ENCODE measurements at regions not wholly inside any gene's neighbourhood (a gene's known extent, or its start where the extent isn't known, plus 50 kb on each side); places are given as distances from the start of the nearest gene placed in this dataset.
"Not testable (repeated sequence)": the region's sequence is repeated elsewhere in the genome, so short reads cannot be mapped to it uniquely, and the experiment has no call there.

DNA sequence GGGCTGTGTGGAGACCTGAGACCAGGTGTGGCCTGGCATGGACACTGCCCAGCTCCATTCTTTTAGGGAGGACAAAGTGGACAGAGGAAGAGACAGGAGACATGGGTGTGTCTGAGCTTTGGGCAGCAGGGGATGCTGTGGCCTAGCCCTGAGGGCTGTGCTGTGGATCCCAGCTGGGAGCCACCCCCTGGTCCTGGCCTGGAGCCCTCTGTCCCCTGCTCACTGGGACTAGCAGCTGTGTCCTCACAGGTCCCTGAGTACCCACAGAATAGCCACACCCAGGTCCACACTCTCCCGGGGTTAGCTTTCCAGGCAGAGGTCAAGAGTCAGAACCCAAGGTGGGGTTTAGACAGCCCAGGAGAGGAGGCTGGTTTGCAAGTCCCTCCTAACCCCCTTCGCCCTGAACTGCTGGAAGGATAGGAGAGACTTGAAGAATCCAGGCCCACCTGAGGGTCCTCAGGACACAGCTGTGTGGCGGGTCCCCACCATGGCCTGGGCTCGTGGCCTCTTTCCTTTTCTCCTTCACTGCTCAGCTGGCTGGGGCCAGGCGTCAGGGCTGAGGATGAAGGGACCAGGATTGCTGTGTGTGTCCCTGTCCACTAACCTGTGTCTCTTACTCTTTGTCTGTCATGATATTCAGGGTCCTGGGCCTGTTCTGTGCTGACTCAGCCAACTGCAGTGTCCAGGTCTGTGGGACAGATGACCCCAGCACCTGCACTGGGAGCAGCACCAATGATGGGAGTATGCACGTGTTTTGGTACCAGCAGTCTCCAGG, 78.5 kb upstream of the VPREB1 start:
- no peaks in the 10 kb centered on the region for H3K36me3 ChIP-seq (ENCODE audit: low read depth)
- no peak overlapping the region for H3K4me3 ChIP-seq (ENCODE audit: severe bottlenecking)
- no peak overlapping the region for H3K27ac ChIP-seq (ENCODE audit: poor library complexity, severe bottlenecking)
- no peaks in the 10 kb centered on the region for H3K4me1 ChIP-seq (ENCODE audit: insufficient read depth, poor library complexity, severe bottlenecking)
- ATAC-seq (ENCODE audit: low read depth) (no peak), DNase-seq (ENCODE audit: low spot score) (no peak)
- TF ChIP-seq, protein P1, sequence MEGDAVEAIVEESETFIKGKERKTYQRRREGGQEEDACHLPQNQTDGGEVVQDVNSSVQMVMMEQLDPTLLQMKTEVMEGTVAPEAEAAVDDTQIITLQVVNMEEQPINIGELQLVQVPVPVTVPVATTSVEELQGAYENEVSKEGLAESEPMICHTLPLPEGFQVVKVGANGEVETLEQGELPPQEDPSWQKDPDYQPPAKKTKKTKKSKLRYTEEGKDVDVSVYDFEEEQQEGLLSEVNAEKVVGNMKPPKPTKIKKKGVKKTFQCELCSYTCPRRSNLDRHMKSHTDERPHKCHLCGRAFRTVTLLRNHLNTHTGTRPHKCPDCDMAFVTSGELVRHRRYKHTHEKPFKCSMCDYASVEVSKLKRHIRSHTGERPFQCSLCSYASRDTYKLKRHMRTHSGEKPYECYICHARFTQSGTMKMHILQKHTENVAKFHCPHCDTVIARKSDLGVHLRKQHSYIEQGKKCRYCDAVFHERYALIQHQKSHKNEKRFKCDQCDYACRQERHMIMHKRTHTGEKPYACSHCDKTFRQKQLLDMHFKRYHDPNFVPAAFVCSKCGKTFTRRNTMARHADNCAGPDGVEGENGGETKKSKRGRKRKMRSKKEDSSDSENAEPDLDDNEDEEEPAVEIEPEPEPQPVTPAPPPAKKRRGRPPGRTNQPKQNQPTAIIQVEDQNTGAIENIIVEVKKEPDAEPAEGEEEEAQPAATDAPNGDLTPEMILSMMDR (IDR thresholded peaks at IDR 0.05; ENCODE audit: poor library complexity, severe bottlenecking) = no peak
- no peaks in the 10 kb centered on the region for H3K27me3 ChIP-seq (ENCODE audit: insufficient read depth, poor library complexity, severe bottlenecking)
- H3K9me3 ChIP-seq (ENCODE audit: severe bottlenecking) = no peaks in the 10 kb centered on the region

DNA sequence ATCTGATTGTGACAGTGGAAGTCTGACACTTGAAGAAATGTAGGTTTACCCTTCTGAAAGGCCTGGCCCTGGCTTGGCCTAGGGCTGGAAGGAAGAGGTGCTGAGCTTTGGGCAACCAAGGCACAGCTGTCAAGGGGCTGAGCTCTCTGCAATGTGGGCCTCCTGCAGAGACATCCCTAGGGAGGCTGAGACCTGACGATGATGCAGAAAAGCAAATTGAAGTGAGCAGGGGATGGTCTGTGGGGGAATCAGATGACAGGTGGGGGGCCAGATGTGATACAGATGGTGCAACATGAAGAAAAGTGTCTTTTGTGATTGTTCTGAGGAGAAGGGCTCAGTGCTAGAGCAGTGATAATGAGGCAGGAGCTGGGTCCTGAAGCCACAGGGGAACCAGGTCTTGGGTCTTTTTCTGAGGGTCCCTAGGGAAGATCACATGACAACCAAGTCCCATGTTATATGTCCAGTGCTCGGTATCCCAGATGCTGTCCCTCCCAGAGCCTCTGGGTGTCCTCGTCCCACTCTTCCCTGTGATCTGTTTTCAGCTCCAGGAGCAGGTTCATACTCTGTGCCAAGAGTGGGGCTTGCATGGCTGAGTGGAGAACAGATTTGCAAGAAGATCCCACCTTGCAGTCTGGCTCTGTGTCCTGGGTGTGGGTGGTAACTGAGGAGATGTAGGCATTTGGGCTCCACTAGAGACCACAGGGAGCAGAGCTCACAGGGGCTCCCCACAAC, 79.9 kb upstream of the VPREB1 start:
- Histone ChIP-seq H3K9me3 (ENCODE audit: severe bottlenecking) (peaks cover 3% of the 10 kb centered on the region), H3K4me3 (ENCODE audit: severe bottlenecking) (no peak overlapping the region), H3K4me1 (ENCODE audit: insufficient read depth, poor library complexity, severe bottlenecking) (no peaks in the 10 kb centered on the region), H3K27ac (ENCODE audit: poor library complexity, severe bottlenecking) (no peak overlapping the region), H3K36me3 (ENCODE audit: low read depth) (no peaks in the 10 kb centered on the region), H3K27me3 (ENCODE audit: insufficient read depth, poor library complexity, severe bottlenecking) (no peaks in the 10 kb centered on the region)
- TF ChIP-seq, protein P1 (IDR thresholded peaks at IDR 0.05; ENCODE audit: poor library complexity, severe bottlenecking) = no peak
- DNase-seq (ENCODE audit: low spot score) (no peak), ATAC-seq (ENCODE audit: low read depth) (no peak)

DNA sequence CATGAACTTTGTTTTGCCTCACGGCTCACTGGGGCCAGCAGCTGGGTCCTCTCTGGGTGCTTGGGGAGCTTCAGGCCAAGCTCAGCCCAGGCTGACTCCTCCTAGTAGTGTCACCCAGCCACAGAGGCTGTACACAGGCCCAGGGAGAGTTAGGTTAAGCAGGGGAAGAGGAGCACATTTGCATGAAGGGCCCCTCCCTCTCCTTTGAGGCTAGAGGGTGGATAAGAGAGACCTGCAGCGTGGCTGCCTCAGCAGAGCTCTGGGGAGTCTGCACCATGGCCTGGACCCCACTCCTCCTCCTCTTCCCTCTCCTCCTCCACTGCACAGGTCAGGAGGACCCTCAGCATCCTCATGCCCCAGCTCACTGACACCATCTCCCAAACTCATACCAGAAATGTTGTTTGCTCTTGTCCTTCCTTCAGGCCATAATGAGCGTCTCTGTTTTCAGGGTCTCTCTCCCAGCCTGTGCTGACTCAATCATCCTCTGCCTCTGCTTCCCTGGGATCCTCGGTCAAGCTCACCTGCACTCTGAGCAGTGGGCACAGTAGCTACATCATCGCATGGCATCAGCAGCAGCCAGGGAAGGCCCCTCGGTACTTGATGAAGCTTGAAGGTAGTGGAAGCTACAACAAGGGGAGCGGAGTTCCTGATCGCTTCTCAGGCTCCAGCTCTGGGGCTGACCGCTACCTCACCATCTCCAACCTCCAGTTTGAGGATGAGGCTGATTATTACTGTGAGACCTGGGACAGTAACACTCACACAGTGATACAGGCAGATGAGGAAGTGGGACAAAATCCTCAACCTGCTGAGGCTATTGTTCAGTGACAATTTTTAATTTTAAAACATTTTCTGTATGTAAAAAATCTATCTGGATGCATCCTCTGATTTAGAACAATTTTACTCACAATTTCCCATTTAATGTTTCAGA, 82.4 kb upstream of the VPREB1 start:
- H3K27ac ChIP-seq (ENCODE audit: poor library complexity, severe bottlenecking) = no peak overlapping the region
- ATAC-seq (ENCODE audit: low read depth) = no peak
- H3K9me3 ChIP-seq (ENCODE audit: severe bottlenecking) = peaks cover 7% of the 10 kb centered on the region
- no peak overlapping the region for H3K4me3 ChIP-seq (ENCODE audit: severe bottlenecking)
- H3K4me1 ChIP-seq (ENCODE audit: insufficient read depth, poor library complexity, severe bottlenecking) = no peaks in the 10 kb centered on the region
- H3K27me3 ChIP-seq (ENCODE audit: insufficient read depth, poor library complexity, severe bottlenecking) = no peaks in the 10 kb centered on the region
- TF ChIP-seq, protein P1 (IDR thresholded peaks at IDR 0.05; ENCODE audit: poor library complexity, severe bottlenecking) = no peak
- no peaks in the 10 kb centered on the region for H3K36me3 ChIP-seq (ENCODE audit: low read depth)
- no peak for DNase-seq (ENCODE audit: low spot score)

DNA sequence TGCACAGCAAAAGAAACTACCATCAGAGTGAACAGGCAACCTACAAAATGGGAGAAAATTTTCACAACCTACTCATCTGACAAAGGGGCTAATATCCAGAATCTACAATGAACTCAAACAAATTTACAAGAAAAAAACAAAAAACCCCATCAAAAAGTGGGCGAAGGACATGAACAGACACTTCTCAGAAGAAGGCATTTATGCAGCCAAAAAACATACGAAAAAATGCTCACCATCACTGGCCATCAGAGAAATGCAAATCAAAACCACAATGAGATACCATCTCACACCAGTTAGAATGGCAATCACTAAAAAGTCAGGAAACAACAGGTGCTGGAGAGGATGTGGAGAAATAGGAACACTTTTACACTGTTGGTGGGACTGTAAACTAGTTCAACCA, 83.8 kb upstream of the VPREB1 start:
- H3K4me1 ChIP-seq (ENCODE audit: insufficient read depth, poor library complexity, severe bottlenecking); H3K4me3 ChIP-seq (ENCODE audit: severe bottlenecking); DNase-seq (ENCODE audit: low spot score); H3K27me3 ChIP-seq (ENCODE audit: insufficient read depth, poor library complexity, severe bottlenecking); H3K36me3 ChIP-seq (ENCODE audit: low read depth); H3K27ac ChIP-seq (ENCODE audit: poor library complexity, severe bottlenecking); ATAC-seq (ENCODE audit: low read depth): not testable (repeated sequence)
- peaks cover 14% of the 10 kb centered on the region for H3K9me3 ChIP-seq (ENCODE audit: severe bottlenecking)

DNA sequence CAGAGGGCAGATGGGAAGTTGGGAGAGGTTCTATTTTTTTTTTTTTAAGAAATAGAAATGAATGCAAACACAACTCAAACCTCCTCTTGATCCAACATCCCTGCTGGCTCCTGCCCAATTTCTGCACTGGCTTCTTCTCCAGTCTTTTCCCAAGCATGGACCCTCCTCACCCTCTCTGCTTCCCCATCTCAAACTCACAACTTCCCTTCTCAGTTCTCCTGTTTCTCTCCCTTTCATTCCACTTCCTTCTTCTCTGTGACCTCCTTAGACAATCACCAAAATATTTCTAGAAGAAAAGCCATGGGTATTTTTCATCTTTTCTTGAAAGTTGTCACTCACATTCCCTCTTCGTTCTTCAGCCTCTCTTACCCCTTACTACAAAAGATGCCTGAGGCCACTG, 85.2 kb upstream of the VPREB1 start:
- Histone ChIP-seq H3K9me3 (ENCODE audit: severe bottlenecking) (peaks cover 14% of the 10 kb centered on the region), H3K27me3 (ENCODE audit: insufficient read depth, poor library complexity, severe bottlenecking) (no peaks in the 10 kb centered on the region), H3K27ac (ENCODE audit: poor library complexity, severe bottlenecking) (no peak overlapping the region), H3K4me1 (ENCODE audit: insufficient read depth, poor library complexity, severe bottlenecking) (no peaks in the 10 kb centered on the region), H3K36me3 (ENCODE audit: low read depth) (no peaks in the 10 kb centered on the region), H3K4me3 (ENCODE audit: severe bottlenecking) (no peak overlapping the region)
- ATAC-seq (ENCODE audit: low read depth) = no peak
- no peak for DNase-seq (ENCODE audit: low spot score)
- TF ChIP-seq, protein P1 (IDR thresholded peaks at IDR 0.05; ENCODE audit: poor library complexity, severe bottlenecking) = no peak

Data from RWPE2 (cell line).